ENCODE measurements at regions not wholly inside any gene's neighbourhood (a gene's known extent, or its start where the extent isn't known, plus 50 kb on each side); places are given as distances from the start of the nearest gene placed in this dataset.

GRCh38 chr13:108156749-108157148 is 58.6 kb downstream of the LIG4 start:
- Histone ChIP-seq H3K4me2 (ENCODE audit: low read length, poor library complexity, severe bottlenecking) (no peak overlapping the region), H3K23ac (ENCODE audit: low read length in 2 of 2) (no peak overlapping the region), H4K91ac (ENCODE audit: low read length) (peak overlapping the region; percentile 11), H2BK120ac (ENCODE audit: low read depth, low read length) (no peak overlapping the region), H3K9ac (ENCODE audit: low read length) (no peak overlapping the region), H2AFZ (ENCODE audit: low read depth, low read length) (no peak overlapping the region), H3K9me3 (ENCODE audit: control insufficient read depth, low read length) (peaks cover 2% of the 10 kb centered on the region), H2BK15ac (ENCODE audit: low read depth, poor library complexity, severe bottlenecking) (no peak overlapping the region), H3K4ac (ENCODE audit: low read depth in 1 of 2, low read length in 2 of 2) (no peak overlapping the region), H4K8ac (ENCODE audit: low read length) (no peak overlapping the region), H2AK5ac (ENCODE audit: low read length, severe bottlenecking) (no peak overlapping the region), H3K27me3 (ENCODE audit: control insufficient read depth in 1 of 2, insufficient read depth in 1 of 2, low read length in 2 of 2) (no peaks in the 10 kb centered on the region), H3K14ac (ENCODE audit: low read length in 2 of 2) (peak overlapping the region in 1 of 2 experiments; percentile 61), H3K79me1 (replicated peaks; ENCODE audit: low read length, poor library complexity, severe bottlenecking) (no peaks in the 10 kb centered on the region), H3K18ac (ENCODE audit: low read depth in 1 of 2, low read length in 2 of 2) (no peak overlapping the region), H3K4me1 (ENCODE audit: control insufficient read depth, insufficient read depth, low read depth, low read length) (peaks cover 2% of the 10 kb centered on the region), H2BK5ac (ENCODE audit: low read depth, low read length, poor library complexity, severe bottlenecking) (no peak overlapping the region), H3K27ac (ENCODE audit: low read length, poor library complexity, severe bottlenecking) (no peak overlapping the region), H3K4me3 (ENCODE audit: insufficient read depth in 1 of 2, low read depth in 1 of 2, low read length in 2 of 2) (no peak overlapping the region), H3K36me3 (ENCODE audit: control insufficient read depth in 1 of 2, insufficient read depth in 2 of 2, low read depth in 1 of 2, low read length in 2 of 2) (no peaks in the 10 kb centered on the region), H2BK12ac (ENCODE audit: low read length in 2 of 2) (no peak overlapping the region)
- 96% methylated on average over 5 of the region's 5 CpGs for WGBS
- DNase-seq = no peak

GRCh38 chr13:108155185-108156106 is 59.9 kb downstream of the LIG4 start:
- no peaks in the 10 kb centered on the region for H3K79me1 ChIP-seq (replicated peaks; ENCODE audit: low read length, poor library complexity, severe bottlenecking)
- peaks cover 3% of the 10 kb centered on the region for H3K4me1 ChIP-seq (ENCODE audit: control insufficient read depth, insufficient read depth, low read depth, low read length)
- peaks cover 2% of the 10 kb centered on the region for H3K9me3 ChIP-seq (ENCODE audit: control insufficient read depth, low read length)
- H3K27ac ChIP-seq (ENCODE audit: low read length, poor library complexity, severe bottlenecking) = no peak overlapping the region
- 42% methylated on average over 7 of the region's 16 CpGs for WGBS
- H2BK120ac ChIP-seq (ENCODE audit: low read depth, low read length) = no peak overlapping the region
- H2AFZ ChIP-seq (ENCODE audit: low read depth, low read length) = no peak overlapping the region
- no peak overlapping the region for H2BK12ac ChIP-seq (ENCODE audit: low read length in 2 of 2)
- no peak overlapping the region for H2BK15ac ChIP-seq (ENCODE audit: low read depth, poor library complexity, severe bottlenecking)
- no peak overlapping the region for H3K23ac ChIP-seq (ENCODE audit: low read length in 2 of 2)
- no peak overlapping the region for H3K4me3 ChIP-seq (ENCODE audit: insufficient read depth in 1 of 2, low read depth in 1 of 2, low read length in 2 of 2)
- H3K9ac ChIP-seq (ENCODE audit: low read length) = peak overlapping the region; percentile 13
- no peak overlapping the region for H3K18ac ChIP-seq (ENCODE audit: low read depth in 1 of 2, low read length in 2 of 2)
- no peak overlapping the region for H2BK5ac ChIP-seq (ENCODE audit: low read depth, low read length, poor library complexity, severe bottlenecking)
- peak; percentile 52 for DNase-seq
- no peak overlapping the region for H4K91ac ChIP-seq (ENCODE audit: low read length)
- no peak overlapping the region for H4K8ac ChIP-seq (ENCODE audit: low read length)
- no peak overlapping the region for H3K4me2 ChIP-seq (ENCODE audit: low read length, poor library complexity, severe bottlenecking)
- H3K14ac ChIP-seq (ENCODE audit: low read length in 2 of 2) = no peak overlapping the region
- no peaks in the 10 kb centered on the region for H3K36me3 ChIP-seq (ENCODE audit: control insufficient read depth in 1 of 2, insufficient read depth in 2 of 2, low read depth in 1 of 2, low read length in 2 of 2)
- no peak overlapping the region for H3K4ac ChIP-seq (ENCODE audit: low read depth in 1 of 2, low read length in 2 of 2)
- H3K27me3 ChIP-seq (ENCODE audit: control insufficient read depth in 1 of 2, insufficient read depth in 1 of 2, low read length in 2 of 2) = no peaks in the 10 kb centered on the region
- H2AK5ac ChIP-seq (ENCODE audit: low read length, severe bottlenecking) = no peak overlapping the region

GRCh38 chr13:108154421-108154858 is 60.9 kb downstream of the LIG4 start:
- WGBS = 100% methylated on average over 1 of the region's 1 CpG
- Histone ChIP-seq H2BK120ac (ENCODE audit: low read depth, low read length) (no peak overlapping the region), H2BK15ac (ENCODE audit: low read depth, poor library complexity, severe bottlenecking) (no peak overlapping the region), H3K9ac (ENCODE audit: low read length) (no peak overlapping the region), H4K91ac (ENCODE audit: low read length) (no peak overlapping the region), H3K4me3 (ENCODE audit: insufficient read depth in 1 of 2, low read depth in 1 of 2, low read length in 2 of 2) (no peak overlapping the region), H2AFZ (ENCODE audit: low read depth, low read length) (no peak overlapping the region), H3K4me2 (ENCODE audit: low read length, poor library complexity, severe bottlenecking) (no peak overlapping the region), H3K36me3 (ENCODE audit: control insufficient read depth in 1 of 2, insufficient read depth in 2 of 2, low read depth in 1 of 2, low read length in 2 of 2) (no peaks in the 10 kb centered on the region), H3K4me1 (ENCODE audit: control insufficient read depth, insufficient read depth, low read depth, low read length) (peaks cover 3% of the 10 kb centered on the region), H3K27ac (ENCODE audit: low read length, poor library complexity, severe bottlenecking) (no peak overlapping the region), H3K27me3 (ENCODE audit: control insufficient read depth in 1 of 2, insufficient read depth in 1 of 2, low read length in 2 of 2) (no peaks in the 10 kb centered on the region), H3K79me1 (replicated peaks; ENCODE audit: low read length, poor library complexity, severe bottlenecking) (no peaks in the 10 kb centered on the region), H3K18ac (ENCODE audit: low read depth in 1 of 2, low read length in 2 of 2) (no peak overlapping the region), H2AK5ac (ENCODE audit: low read length, severe bottlenecking) (no peak overlapping the region), H4K8ac (ENCODE audit: low read length) (no peak overlapping the region), H3K4ac (ENCODE audit: low read depth in 1 of 2, low read length in 2 of 2) (no peak overlapping the region), H2BK5ac (ENCODE audit: low read depth, low read length, poor library complexity, severe bottlenecking) (no peak overlapping the region), H3K9me3 (ENCODE audit: control insufficient read depth, low read length) (peaks cover 2% of the 10 kb centered on the region), H3K14ac (ENCODE audit: low read length in 2 of 2) (no peak overlapping the region), H3K23ac (ENCODE audit: low read length in 2 of 2) (no peak overlapping the region), H2BK12ac (ENCODE audit: low read length in 2 of 2) (no peak overlapping the region)
- no peak for DNase-seq

DNA sequence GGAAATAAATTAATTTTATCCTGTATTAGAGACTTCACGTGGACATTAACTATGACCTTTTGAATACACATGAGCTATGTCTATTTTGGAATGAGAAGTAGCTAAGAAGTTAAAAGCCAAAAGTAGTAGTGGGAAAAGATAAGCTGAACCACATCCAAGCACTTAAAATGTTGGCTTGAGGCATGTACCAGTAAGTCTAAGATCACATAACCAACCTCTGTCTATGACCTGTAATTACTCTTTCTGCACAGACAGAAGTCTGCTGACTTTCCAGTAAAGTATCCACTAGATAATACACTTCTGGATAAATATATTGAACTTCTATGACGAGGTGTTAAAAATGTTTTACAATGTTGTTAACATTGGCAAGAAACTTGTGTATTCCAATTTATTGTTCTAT is 68.7 kb downstream of the LIG4 start:
- H2BK120ac ChIP-seq (ENCODE audit: low read depth, low read length) = no peak overlapping the region

More for the DNA sequence above, 68.7 kb downstream of the LIG4 start:
- Histone ChIP-seq H4K91ac (ENCODE audit: low read length) (no peak overlapping the region), H3K27ac (ENCODE audit: low read length, poor library complexity, severe bottlenecking) (no peak overlapping the region), H2BK5ac (ENCODE audit: low read depth, low read length, poor library complexity, severe bottlenecking) (no peak overlapping the region), H2AK5ac (ENCODE audit: low read length, severe bottlenecking) (no peak overlapping the region), H3K27me3 (ENCODE audit: control insufficient read depth in 1 of 2, insufficient read depth in 1 of 2, low read length in 2 of 2) (peaks cover 0 to 4% of the 10 kb centered on the region in 2 experiments), H3K79me1 (replicated peaks; ENCODE audit: low read length, poor library complexity, severe bottlenecking) (no peaks in the 10 kb centered on the region), H4K8ac (ENCODE audit: low read length) (no peak overlapping the region), H3K14ac (ENCODE audit: low read length in 2 of 2) (no peak overlapping the region), H3K9ac (ENCODE audit: low read length) (no peak overlapping the region), H3K4me1 (ENCODE audit: control insufficient read depth, insufficient read depth, low read depth, low read length) (peaks cover 1% of the 10 kb centered on the region), H3K4ac (ENCODE audit: low read depth in 1 of 2, low read length in 2 of 2) (no peak overlapping the region), H2BK15ac (ENCODE audit: low read depth, poor library complexity, severe bottlenecking) (no peak overlapping the region), H3K36me3 (ENCODE audit: control insufficient read depth in 1 of 2, insufficient read depth in 2 of 2, low read depth in 1 of 2, low read length in 2 of 2) (no peaks in the 10 kb centered on the region), H3K18ac (ENCODE audit: low read depth in 1 of 2, low read length in 2 of 2) (no peak overlapping the region), H3K23ac (ENCODE audit: low read length in 2 of 2) (no peak overlapping the region), H3K9me3 (ENCODE audit: control insufficient read depth, low read length) (no peaks in the 10 kb centered on the region), H3K4me3 (ENCODE audit: insufficient read depth in 1 of 2, low read depth in 1 of 2, low read length in 2 of 2) (no peak overlapping the region), H2BK12ac (ENCODE audit: low read length in 2 of 2) (no peak overlapping the region), H2AFZ (ENCODE audit: low read depth, low read length) (no peak overlapping the region), H3K4me2 (ENCODE audit: low read length, poor library complexity, severe bottlenecking) (no peak overlapping the region)
- WGBS = no CpG with 5 or more reads among the region's 2 CpGs
- no peak for DNase-seq

Measured in mesenchymal stem cell (in vitro differentiated cells and primary cell).